Neural cell (in vitro differentiated cells): ENCODE measurements at regions not wholly inside any gene's neighbourhood (a gene's known extent, or its start where the extent isn't known, plus 50 kb on each side); places are given as distances from the start of the nearest gene placed in this dataset.

ENCODE experiments used
- EP300 ChIP-seq: fragments of 450-650 bp; conservative IDR thresholded peaks from 2 replicates; pipeline ENCODE4 v1.6.1; 2014; ENCODE audit warnings: antibody characterized with exemption, mild to moderate bottlenecking, moderate library complexity; ENCODE audit not compliant: poor library complexity, severe bottlenecking
- EZH2 ChIP-seq: fragments of 200-600, 300-800 bp; shearing (Covaris generic), sonication (generic); IDR thresholded peaks from 2 replicates; pipeline ENCODE4 v1.6.1; 2014; ENCODE audit warnings: antibody characterized with exemption, low read length, borderline replicate concordance, mild to moderate bottlenecking; ENCODE audit not compliant: insufficient read depth, poor library complexity, severe bottlenecking
- POLR2AphosphoS5 ChIP-seq: IDR thresholded peaks from 2 replicates; pipeline ENCODE4 v1.6.1; 2012
- RAD21 ChIP-seq: fragments of 450-650 bp; conservative IDR thresholded peaks from 2 replicates; pipeline ENCODE4 v1.6.1; 2014; ENCODE audit warnings: antibody characterized with exemption, mild to moderate bottlenecking, moderate library complexity
- SMC3 ChIP-seq: fragments of 450-650 bp; conservative IDR thresholded peaks from 2 replicates; pipeline ENCODE4 v1.6.1; 2014; ENCODE audit warnings: antibody characterized with exemption, mild to moderate bottlenecking, moderate library complexity; ENCODE audit not compliant: poor library complexity
- TAF1 ChIP-seq: IDR thresholded peaks from 2 replicates; pipeline ENCODE4 v1.6.1; 2012; ENCODE audit warnings: low read depth
- TF ChIP-seq, protein P1 (sequence below): fragments of 450-650 bp; IDR thresholded peaks from 2 replicates; pipeline ENCODE4 v1.5.1; 2014; ENCODE audit warnings: antibody characterized with exemption, mild to moderate bottlenecking, moderate library complexity; ENCODE audit not compliant: poor library complexity, severe bottlenecking

DNA sequence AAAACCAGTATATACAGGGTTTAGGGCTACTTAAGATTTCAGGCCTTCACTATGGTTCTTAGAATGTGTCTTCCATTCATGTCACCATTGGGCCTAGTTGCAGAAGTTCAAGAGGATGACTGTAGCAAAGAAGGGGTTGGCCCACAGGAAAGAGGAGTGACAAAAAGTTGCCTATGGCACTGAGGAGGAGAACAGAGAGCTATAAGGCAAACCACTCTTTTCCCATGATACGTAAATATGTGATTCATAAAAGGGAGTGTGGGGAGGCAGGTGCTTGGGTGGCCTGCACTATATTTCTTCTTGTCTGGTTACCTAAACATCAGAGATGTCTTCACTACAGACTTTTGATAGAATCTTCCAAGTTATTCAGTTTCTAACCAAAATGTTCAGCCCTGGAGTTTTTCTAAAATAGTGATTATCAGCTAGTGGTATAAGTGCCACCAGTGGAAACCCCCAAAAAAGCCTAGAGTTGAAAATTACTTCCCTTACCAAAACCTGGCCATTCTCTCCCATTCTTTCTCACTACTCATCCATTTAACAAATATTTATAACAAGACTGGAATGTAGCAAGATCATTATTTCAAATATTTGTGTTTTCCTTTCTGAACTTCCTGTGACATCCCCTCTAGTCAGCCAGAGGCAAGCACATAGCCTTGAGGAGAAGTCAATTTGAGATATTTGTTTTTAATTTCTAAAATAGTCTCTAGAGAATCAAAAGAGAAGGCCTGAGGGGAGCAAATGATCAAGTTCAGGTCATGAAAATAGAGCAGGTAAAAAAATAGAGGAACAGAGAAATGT lies 367.4 kb downstream of the EFNA5 start:
- TF ChIP-seq RAD21 (no peak), EP300 (no peak), SMC3 (no peak), EZH2 (no peak), POLR2AphosphoS5 (no peak), TAF1 (no peak)
- TF ChIP-seq, protein P1, sequence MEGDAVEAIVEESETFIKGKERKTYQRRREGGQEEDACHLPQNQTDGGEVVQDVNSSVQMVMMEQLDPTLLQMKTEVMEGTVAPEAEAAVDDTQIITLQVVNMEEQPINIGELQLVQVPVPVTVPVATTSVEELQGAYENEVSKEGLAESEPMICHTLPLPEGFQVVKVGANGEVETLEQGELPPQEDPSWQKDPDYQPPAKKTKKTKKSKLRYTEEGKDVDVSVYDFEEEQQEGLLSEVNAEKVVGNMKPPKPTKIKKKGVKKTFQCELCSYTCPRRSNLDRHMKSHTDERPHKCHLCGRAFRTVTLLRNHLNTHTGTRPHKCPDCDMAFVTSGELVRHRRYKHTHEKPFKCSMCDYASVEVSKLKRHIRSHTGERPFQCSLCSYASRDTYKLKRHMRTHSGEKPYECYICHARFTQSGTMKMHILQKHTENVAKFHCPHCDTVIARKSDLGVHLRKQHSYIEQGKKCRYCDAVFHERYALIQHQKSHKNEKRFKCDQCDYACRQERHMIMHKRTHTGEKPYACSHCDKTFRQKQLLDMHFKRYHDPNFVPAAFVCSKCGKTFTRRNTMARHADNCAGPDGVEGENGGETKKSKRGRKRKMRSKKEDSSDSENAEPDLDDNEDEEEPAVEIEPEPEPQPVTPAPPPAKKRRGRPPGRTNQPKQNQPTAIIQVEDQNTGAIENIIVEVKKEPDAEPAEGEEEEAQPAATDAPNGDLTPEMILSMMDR, result no peak
